Endothelial cell of umbilical vein (primary cell): ENCODE measurements at regions not wholly inside any gene's neighbourhood (a gene's known extent, or its start where the extent isn't known, plus 50 kb on each side); places are given as distances from the start of the nearest gene placed in this dataset.

Experiments used
- BruUV-seq: library from RNA; stranded (reverse); fragments of 400-500 nt; replicated peaks from 2 replicates; lab custom pipeline; 2021; lab: Mats Ljungman, UMichigan
- CTCF ChIA-PET: fragments of 300-600, 350-600 bp; sonication (Branson Sonifier 250); formaldehyde crosslinking; loops from one replicate; lab custom pipeline; 2021; ENCODE audit warnings: antibody characterized with exemption, inconsistent platforms; lab: Charles Lee
- POLR2A ChIA-PET: fragments of 300-600, 350-600 bp; sonication (Branson Sonifier 250); formaldehyde crosslinking; loops from one replicate; lab custom pipeline; 2021; ENCODE audit warnings: antibody characterized with exemption, inconsistent platforms; lab: Charles Lee
- DNase-seq: peaks from one replicate; pipeline ENCODE4 v3.0.0-alpha.2; 2011; ENCODE audit warnings: low read depth, low spot score
- FAIRE-seq: peaks from 2 replicates; lab custom pipeline; 2011; peaks lifted over from hg19 to GRCh38; lab: Jason Lieb, UNC
- H2AFZ ChIP-seq: 2 replicates; pipeline ENCODE4 v1.6.0; 2012; ENCODE audit warnings: low read depth, low read length, control low read depth, inconsistent platforms
- H3K27ac ChIP-seq: 2 replicates; pipeline ENCODE4 v1.5.1; 2011; ENCODE audit warnings: low read depth, mild to moderate bottlenecking, control low read depth, low read length, moderate library complexity; ENCODE audit not compliant: insufficient read depth
- H3K27me3 ChIP-seq, 2 experiments: 2 replicates each; pipeline versions ENCODE4 v1.6.0 to v1.6.1; 2011; ENCODE audit warnings: low read length in 2 of 2, mixed read lengths in 1 of 2; ENCODE audit not compliant: control insufficient read depth in 2 of 2, insufficient read depth in 2 of 2
- H3K36me3 ChIP-seq, 2 experiments: 2 replicates in 1 of 2; 3 replicates in 1 of 2; pipeline ENCODE4 v1.5.1; 2011; ENCODE audit warnings: low read length in 2 of 2, mild to moderate bottlenecking in 1 of 2, moderate library complexity in 1 of 2; ENCODE audit not compliant: control insufficient read depth in 2 of 2, insufficient read depth in 2 of 2; ENCODE audit errors: extremely low read depth in 1 of 2
- H3K4me1 ChIP-seq: 3 replicates; pipeline ENCODE4 v1.5.1; 2011; ENCODE audit warnings: mild to moderate bottlenecking, low read length; ENCODE audit not compliant: control insufficient read depth, insufficient read depth; ENCODE audit errors: extremely low read depth
- H3K4me2 ChIP-seq: 2 replicates; pipeline ENCODE4 v1.6.1; 2011; ENCODE audit warnings: low read length, control low read depth, mixed read lengths; ENCODE audit not compliant: insufficient read depth
- H3K4me3 ChIP-seq, 3 experiments: fragments of 200-600 bp in 1 of 3; sonication (generic), shearing (Covaris generic) in 1 of 3; replicated peaks in 1 of 3; 2 replicates each; pipeline ENCODE4 v1.5.1; 2011 to 2016; ENCODE audit warnings: control low read depth in 3 of 3, low read length in 3 of 3, mild to moderate bottlenecking in 2 of 3, inconsistent platforms in 1 of 3, low read depth in 1 of 3, moderate library complexity in 1 of 3; ENCODE audit not compliant: insufficient read depth in 1 of 3
- H3K79me2 ChIP-seq: 2 replicates; pipeline ENCODE4 v1.6.0; 2012; ENCODE audit warnings: low read length, inconsistent platforms; ENCODE audit not compliant: control insufficient read depth, insufficient read depth
- H3K9ac ChIP-seq: replicated peaks from 2 replicates; pipeline ENCODE3; 2011; ENCODE audit warnings: low read length, control low read depth; ENCODE audit not compliant: insufficient read depth; ENCODE audit errors: extremely low read depth
- H3K9me1 ChIP-seq: replicated peaks from 3 replicates; pipeline ENCODE4 v1.6.0; 2011; ENCODE audit warnings: mild to moderate bottlenecking, low read length; ENCODE audit not compliant: control insufficient read depth, insufficient read depth; ENCODE audit errors: extremely low read depth
- H3K9me3 ChIP-seq: replicated peaks from 2 replicates; pipeline ENCODE4 v1.5.1; 2012; ENCODE audit warnings: low read length, inconsistent platforms; ENCODE audit not compliant: control insufficient read depth, insufficient read depth
- H4K20me1 ChIP-seq: replicated peaks from 2 replicates; pipeline ENCODE3; 2011; ENCODE audit warnings: mild to moderate bottlenecking, low read length; ENCODE audit not compliant: control insufficient read depth, insufficient read depth; ENCODE audit errors: extremely low read depth
- CTCF ChIP-seq, 2 donors: IDR thresholded peaks; 1 replicate in 1 of 2; 2 replicates in 1 of 2; pipeline ENCODE4 v1.5.1; 2011; ENCODE audit warnings: low read length in 2 of 2, mild to moderate bottlenecking in 2 of 2, moderate library complexity in 2 of 2, control low read depth in 1 of 2, inconsistent platforms in 1 of 2, low read depth in 1 of 2; ENCODE audit not compliant: insufficient read depth in 1 of 2; ENCODE audit errors: extremely low read depth in 1 of 2
- EZH2 ChIP-seq: IDR thresholded peaks from 2 replicates; pipeline ENCODE4 v1.6.1; 2012; ENCODE audit warnings: borderline replicate concordance, low read depth, mild to moderate bottlenecking, moderate library complexity, low read length, inconsistent platforms; ENCODE audit not compliant: severe bottlenecking
- FOS ChIP-seq: IDR thresholded peaks from 2 replicates; pipeline ENCODE4 v1.6.1; 2011; ENCODE audit warnings: mild to moderate bottlenecking, low read length, moderate library complexity, borderline replicate concordance; ENCODE audit not compliant: insufficient read depth
- GATA2 ChIP-seq: IDR thresholded peaks from 2 replicates; pipeline ENCODE4 v1.7.0; 2011; ENCODE audit warnings: low read depth, mild to moderate bottlenecking, moderate library complexity, mixed read lengths, low read length; ENCODE audit not compliant: insufficient read length, insufficient read depth
- JUN ChIP-seq: IDR thresholded peaks from 2 replicates; pipeline ENCODE4 v1.6.1; 2011; ENCODE audit warnings: borderline replicate concordance, low read depth; ENCODE audit not compliant: insufficient read length, insufficient read depth
- MAX ChIP-seq: IDR thresholded peaks from 2 replicates; pipeline ENCODE4 v1.6.1; 2011; ENCODE audit not compliant: insufficient read depth, insufficient read length
- MYC ChIP-seq: IDR thresholded peaks from one replicate; pipeline ENCODE4 v1.6.1; 2011; ENCODE audit warnings: mild to moderate bottlenecking, low read depth, low read length
- POLR2A ChIP-seq: IDR thresholded peaks from 2 replicates; pipeline ENCODE4 v1.6.1; 2012; ENCODE audit warnings: low read depth, mild to moderate bottlenecking, control low read depth, low read length
- POLR2AphosphoS5 ChIP-seq: IDR thresholded peaks from 2 replicates; pipeline ENCODE4 v1.6.1; 2012; ENCODE audit warnings: low read depth, mild to moderate bottlenecking, control low read depth, low read length, moderate library complexity; ENCODE audit not compliant: insufficient read depth
- dilution Hi-C: fragments of 300-500 bp; cut with MboI; formaldehyde crosslinking; loops from one replicate; pipeline ENCODE4 v1.15.0; 2019; ENCODE audit warnings: low sequenced_read_pairs; ENCODE audit not compliant: extremely low pct_ligation_motif_present
- intact Hi-C: fragments of 100-400 bp; cut with micrococcal nuclease; formaldehyde crosslinking; loops from one replicate; pipeline ENCODE4 v1.10.0; 2022

GRCh38 chr3:80040067-80040466 lies 272.3 kb upstream of the ROBO1 start:
- POLR2A ChIA-PET, result no interaction called here
- no peak for FAIRE-seq

More at GRCh38 chr3:80040067-80040466, 272.3 kb upstream of the ROBO1 start:
- H3K4me3 ChIP-seq, result no peak overlapping the region
- intact Hi-C loops (no loop called here), dilution Hi-C loops (no loop called here)
- no peaks in the 10 kb centered on the region for H3K79me2 ChIP-seq
- H3K27me3 ChIP-seq, result no peaks in the 10 kb centered on the region
- no peaks in the 10 kb centered on the region for H4K20me1 ChIP-seq
- H3K4me1 ChIP-seq, result no peaks in the 10 kb centered on the region
- H3K36me3 ChIP-seq, result no peaks in the 10 kb centered on the region
- no TSS peak for BruUV-seq
- H3K9ac ChIP-seq, result no peak overlapping the region
- H3K4me2 ChIP-seq, result no peak overlapping the region
- H2AFZ ChIP-seq, result no peak overlapping the region
- no peak overlapping the region for H3K27ac ChIP-seq
- CTCF ChIA-PET, result no interaction called here
- DNase-seq, result no peak
- TF ChIP-seq CTCF (IDR thresholded peaks at IDR 0.05; ENCODE audit: extremely low read depth in 1 of 2, insufficient read depth in 1 of 2, low read depth in 1 of 2, low read length in 2 of 2) (no peak), POLR2AphosphoS5 (no peak), JUN (no peak), POLR2A (no peak), MYC (no peak), GATA2 (no peak), MAX (no peak), FOS (no peak), EZH2 (no peak)
- H3K9me3 ChIP-seq, result no peaks in the 10 kb centered on the region
- H3K9me1 ChIP-seq, result no peaks in the 10 kb centered on the region
